ENCODE measurements at regions not wholly inside any gene's neighbourhood (a gene's known extent, or its start where the extent isn't known, plus 50 kb on each side); places are given as distances from the start of the nearest gene placed in this dataset.
A peak's percentile ranks its signal among the peaks of the same experiment; 100 is the strongest.

- H3K36me3 ChIP-seq (replicated peaks in 1 of 2; ENCODE audit: insufficient read depth in 1 of 2, low read depth in 2 of 2): no peaks in the 10 kb centered on the region
- H3K27me3 ChIP-seq: peaks cover 0 to 28% of the 10 kb centered on the region in 2 donors
- 0 to 1% methylated on average over 4 to 30 of the region's 31 CpGs for WGBS, 2 donors
- TF ChIP-seq POLR2A (IDR thresholded peaks at IDR 0.05): no peak
- TF ChIP-seq, protein P1, sequence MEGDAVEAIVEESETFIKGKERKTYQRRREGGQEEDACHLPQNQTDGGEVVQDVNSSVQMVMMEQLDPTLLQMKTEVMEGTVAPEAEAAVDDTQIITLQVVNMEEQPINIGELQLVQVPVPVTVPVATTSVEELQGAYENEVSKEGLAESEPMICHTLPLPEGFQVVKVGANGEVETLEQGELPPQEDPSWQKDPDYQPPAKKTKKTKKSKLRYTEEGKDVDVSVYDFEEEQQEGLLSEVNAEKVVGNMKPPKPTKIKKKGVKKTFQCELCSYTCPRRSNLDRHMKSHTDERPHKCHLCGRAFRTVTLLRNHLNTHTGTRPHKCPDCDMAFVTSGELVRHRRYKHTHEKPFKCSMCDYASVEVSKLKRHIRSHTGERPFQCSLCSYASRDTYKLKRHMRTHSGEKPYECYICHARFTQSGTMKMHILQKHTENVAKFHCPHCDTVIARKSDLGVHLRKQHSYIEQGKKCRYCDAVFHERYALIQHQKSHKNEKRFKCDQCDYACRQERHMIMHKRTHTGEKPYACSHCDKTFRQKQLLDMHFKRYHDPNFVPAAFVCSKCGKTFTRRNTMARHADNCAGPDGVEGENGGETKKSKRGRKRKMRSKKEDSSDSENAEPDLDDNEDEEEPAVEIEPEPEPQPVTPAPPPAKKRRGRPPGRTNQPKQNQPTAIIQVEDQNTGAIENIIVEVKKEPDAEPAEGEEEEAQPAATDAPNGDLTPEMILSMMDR (IDR thresholded peaks at IDR 0.05): no peak
- ATAC-seq (peak; percentile 11), DNase-seq (peak in 1 of 4 donors; percentile 52)
- H3K4me3 ChIP-seq: peak overlapping the region; percentile 59 to 93
- H3K9me3 ChIP-seq: no peaks in the 10 kb centered on the region
- H3K4me1 ChIP-seq: peaks cover 49% of the 10 kb centered on the region
- intact Hi-C loops (cut with DNase I): no loop called here
- peak overlapping the region; percentile 99 to 100 (median 100) for H3K27ac ChIP-seq
Observed at GRCh38 chr13:50125304-50125553, 110.0 kb downstream of the KCNRG start.

DNA sequence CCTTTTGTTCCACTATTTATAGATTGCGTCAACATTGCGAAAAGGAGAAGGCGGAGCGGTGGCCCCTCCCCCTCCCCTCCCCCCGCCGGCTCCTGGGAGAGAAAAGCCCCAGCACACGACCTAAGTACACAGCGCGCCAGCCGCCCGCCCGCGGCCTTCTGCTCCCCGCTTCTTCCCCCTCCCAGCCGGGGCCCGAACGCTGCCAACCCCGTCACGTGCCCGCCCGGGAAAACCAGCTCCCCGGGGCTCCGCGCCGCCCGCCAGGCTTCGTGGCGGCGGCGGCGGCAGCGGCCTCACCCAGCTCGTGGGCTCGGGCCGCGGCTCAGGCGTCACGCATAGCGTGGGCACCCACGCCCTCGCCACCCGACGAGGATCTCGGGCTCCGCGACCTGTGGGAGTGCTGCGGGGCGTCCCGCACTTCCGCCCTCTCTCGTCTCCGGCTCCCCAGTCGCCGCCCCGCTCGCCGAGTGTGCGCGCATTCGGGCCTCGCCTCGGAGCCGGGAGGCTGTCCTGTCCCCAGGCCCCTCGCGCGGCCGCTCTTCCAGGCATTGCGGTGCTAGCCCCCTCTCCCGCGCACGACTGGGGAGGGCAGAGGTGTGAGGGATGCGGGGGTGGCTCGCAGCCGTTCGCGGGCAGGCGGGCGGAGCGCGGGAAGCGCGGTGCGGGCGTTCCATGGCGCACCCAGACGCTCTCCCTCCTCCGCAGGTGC lies 110.5 kb downstream of the KCNRG start:
- H3K27me3 ChIP-seq: peaks cover 0 to 33% of the 10 kb centered on the region in 2 donors
- TF ChIP-seq, protein P1 (IDR thresholded peaks at IDR 0.05): peak in 1 of 7 experiments; percentile 5
- TF ChIP-seq POLR2A (IDR thresholded peaks at IDR 0.05): peak; percentile 78 to 91 (median 85)
- H3K27ac ChIP-seq: peak overlapping the region; percentile 99 to 100 (median 100)
- peaks cover 54% of the 10 kb centered on the region for H3K4me1 ChIP-seq
- ATAC-seq: peak; percentile 73
- peak; percentile 96 to 97 (median 97) for DNase-seq
- no peaks in the 10 kb centered on the region for H3K9me3 ChIP-seq
- intact Hi-C loops (cut with DNase I): no loop called here
- H3K4me3 ChIP-seq: peak overlapping the region; percentile 59 to 93
- WGBS, 2 donors: 1 to 2% methylated on average over 14 to 62 of the region's 87 CpGs
- H3K36me3 ChIP-seq (replicated peaks in 1 of 2; ENCODE audit: insufficient read depth in 1 of 2, low read depth in 2 of 2): no peaks in the 10 kb centered on the region

GRCh38 chr13:50126263-50126992 lies 111.2 kb downstream of the KCNRG start:
- no peak for ATAC-seq
- Histone ChIP-seq H3K4me1 (peaks cover 54% of the 10 kb centered on the region), H3K27me3 (peaks cover 0 to 40% of the 10 kb centered on the region in 2 donors), H3K27ac (peak overlapping the region; percentile 99 to 100 (median 100)), H3K9me3 (no peaks in the 10 kb centered on the region), H3K36me3 (replicated peaks in 1 of 2; ENCODE audit: insufficient read depth in 1 of 2, low read depth in 2 of 2) (no peaks in the 10 kb centered on the region), H3K4me3 (peak overlapping the region; percentile 59 to 93)
- intact Hi-C loops (cut with DNase I): no loop called here
- no peak for TF ChIP-seq POLR2A (IDR thresholded peaks at IDR 0.05)
- TF ChIP-seq, protein P1 (IDR thresholded peaks at IDR 0.05): no peak
- WGBS, 2 donors: 57 to 67% methylated on average over 28 of the region's 28 CpGs
- DNase-seq: peak in 1 of 4 donors; percentile 13

GRCh38 chr13:50126993-50127725 lies 111.9 kb downstream of the KCNRG start:
- no peaks in the 10 kb centered on the region for H3K9me3 ChIP-seq
- no peak for ATAC-seq
- intact Hi-C loops (cut with DNase I): no loop called here
- H3K36me3 ChIP-seq (replicated peaks in 1 of 2; ENCODE audit: insufficient read depth in 1 of 2, low read depth in 2 of 2): no peaks in the 10 kb centered on the region
- no peak for TF ChIP-seq POLR2A (IDR thresholded peaks at IDR 0.05)
- TF ChIP-seq, protein P1 (IDR thresholded peaks at IDR 0.05): no peak
- no peak overlapping the region for H3K4me3 ChIP-seq
- H3K27ac ChIP-seq: no peak overlapping the region
- WGBS, 2 donors: 49 to 54% methylated on average over 48 to 51 of the region's 51 CpGs
- H3K27me3 ChIP-seq: peaks cover 0 to 47% of the 10 kb centered on the region in 2 donors
- DNase-seq: peak in 3 of 4 donors; percentile 26 to 54 (median 36)
- peaks cover 48% of the 10 kb centered on the region for H3K4me1 ChIP-seq

All from body of pancreas (tissue), 4 donors.